GM12891 (cell line): ENCODE measurements at regions not wholly inside any gene's neighbourhood (a gene's known extent, or its start where the extent isn't known, plus 50 kb on each side); places are given as distances from the start of the nearest gene placed in this dataset.

ENCODE experiments used
- DNase-seq: peaks from one replicate; pipeline ENCODE4 v3.0.0; 2011; ENCODE audit warnings: low spot score; ENCODE audit not compliant: insufficient read length
- FAIRE-seq: peaks from 2 replicates; lab custom pipeline; 2011; peaks lifted over from hg19 to GRCh38; lab: Jason Lieb, UNC
- PAX5 ChIP-seq: IDR thresholded peaks from 2 replicates; pipeline ENCODE4 v1.6.1; 2011; ENCODE audit warnings: low read length, moderate library complexity, mild to moderate bottlenecking; ENCODE audit not compliant: insufficient read depth, severe bottlenecking
- POLR2A ChIP-seq: IDR thresholded peaks from 2 replicates; pipeline ENCODE4 v1.6.1; 2011; ENCODE audit warnings: low read depth, low read length, control low read depth
- POLR2AphosphoS5 ChIP-seq: IDR thresholded peaks from 2 replicates; pipeline ENCODE4 v1.6.1; 2011; ENCODE audit warnings: low read depth, low read length, control low read depth
- POU2F2 ChIP-seq: IDR thresholded peaks from 2 replicates; pipeline ENCODE4 v1.6.1; 2011; ENCODE audit warnings: low read depth, mild to moderate bottlenecking, control low read depth, low read length, moderate library complexity
- SPI1 ChIP-seq: IDR thresholded peaks from 2 replicates; pipeline ENCODE4 v1.6.1; 2011; ENCODE audit warnings: low read depth, low read length, control low read depth
- TAF1 ChIP-seq: IDR thresholded peaks from 2 replicates; pipeline ENCODE4 v1.6.1; 2011; ENCODE audit warnings: low read depth, low read length, control low read depth

DNA sequence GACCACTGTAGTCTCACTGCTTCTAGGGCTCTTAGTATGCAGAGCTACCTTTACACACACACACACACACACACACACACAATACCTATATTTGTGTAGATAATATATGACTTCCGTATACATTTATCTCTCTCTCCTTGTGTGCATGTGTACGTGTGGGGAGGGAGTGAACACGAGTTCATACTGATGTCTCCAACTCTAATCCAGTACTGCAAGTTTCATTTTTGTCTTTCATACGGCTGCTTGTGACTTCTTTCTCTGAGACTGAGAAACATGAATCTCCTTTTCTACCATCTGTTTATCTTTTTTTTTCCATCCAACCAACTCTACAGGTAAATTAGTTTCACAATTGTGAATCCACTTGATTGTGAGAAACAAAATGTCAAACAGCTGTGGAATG, 1229.5 kb upstream of the AGA start:
- FAIRE-seq (no peak), DNase-seq (no peak)
- TF ChIP-seq POLR2A (no peak), SPI1 (no peak), TAF1 (no peak), POU2F2 (no peak), PAX5 (no peak), POLR2AphosphoS5 (no peak)

DNA sequence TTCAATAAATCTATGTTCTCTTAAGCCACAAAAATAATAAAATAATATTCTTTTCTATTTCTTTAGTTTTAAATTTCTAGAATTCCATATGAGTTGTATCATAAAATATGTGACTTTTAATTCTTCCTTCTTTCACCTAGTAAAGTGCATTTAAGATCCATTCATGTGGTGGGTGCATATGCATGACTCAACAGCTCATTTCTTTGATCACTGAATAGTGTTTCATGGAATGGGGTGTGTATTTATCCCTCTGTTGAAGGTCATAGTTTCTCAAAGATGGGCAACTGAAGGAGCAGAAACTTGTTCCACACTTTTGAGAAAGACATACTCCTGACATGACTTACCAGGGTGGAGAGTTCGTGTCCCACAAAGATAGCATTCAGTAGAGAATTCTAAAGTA, 1230.3 kb upstream of the AGA start:
- TF ChIP-seq PAX5 (no peak), POLR2AphosphoS5 (no peak), POLR2A (no peak), TAF1 (no peak), POU2F2 (no peak), SPI1 (no peak)
- FAIRE-seq (no peak), DNase-seq (no peak)

DNA sequence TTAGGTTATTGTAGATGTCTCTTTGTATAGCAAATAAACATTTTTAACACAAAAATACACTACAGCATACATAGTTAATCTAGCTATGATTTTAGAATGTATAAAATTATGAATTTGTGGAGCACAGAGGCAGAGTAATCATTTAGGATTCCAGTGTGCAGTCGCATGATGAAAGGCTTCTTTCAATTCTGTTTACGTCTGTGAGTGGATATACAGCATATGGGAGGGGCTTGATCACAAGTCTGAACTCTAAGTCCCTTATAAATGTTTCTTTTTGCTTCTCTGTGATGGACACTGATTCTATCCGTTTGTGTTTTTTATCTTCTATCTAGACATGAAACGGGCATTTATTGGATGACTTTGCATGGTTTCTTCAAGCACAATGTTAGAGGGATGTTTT, 1239.6 kb upstream of the AGA start:
- DNase-seq (no peak), FAIRE-seq (no peak)
- TF ChIP-seq PAX5 (no peak), POU2F2 (no peak), POLR2AphosphoS5 (no peak), TAF1 (no peak), SPI1 (no peak), POLR2A (no peak)

DNA sequence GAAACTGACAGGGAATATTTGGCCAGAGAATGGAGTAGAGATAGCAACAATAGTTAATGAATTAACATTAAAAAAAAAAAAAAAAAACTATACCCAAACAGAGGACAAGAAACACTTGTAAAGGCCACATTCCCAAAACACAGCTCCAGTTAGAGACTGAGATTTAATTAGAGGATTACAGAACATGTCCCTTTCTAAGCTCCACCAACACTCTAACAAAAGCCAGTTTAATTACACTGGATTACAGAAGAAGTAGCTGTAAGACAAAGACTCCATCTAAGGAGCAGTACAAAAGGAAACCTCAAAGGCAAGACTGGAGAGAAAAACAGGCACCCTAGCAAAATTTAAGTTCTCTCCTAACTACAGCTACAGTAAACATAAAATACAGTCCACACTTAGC, 1247.7 kb upstream of the AGA start:
- DNase-seq (no peak), FAIRE-seq (no peak)
- TF ChIP-seq POU2F2: no peak
- TF ChIP-seq SPI1: no peak
- TF ChIP-seq TAF1: no peak

DNA sequence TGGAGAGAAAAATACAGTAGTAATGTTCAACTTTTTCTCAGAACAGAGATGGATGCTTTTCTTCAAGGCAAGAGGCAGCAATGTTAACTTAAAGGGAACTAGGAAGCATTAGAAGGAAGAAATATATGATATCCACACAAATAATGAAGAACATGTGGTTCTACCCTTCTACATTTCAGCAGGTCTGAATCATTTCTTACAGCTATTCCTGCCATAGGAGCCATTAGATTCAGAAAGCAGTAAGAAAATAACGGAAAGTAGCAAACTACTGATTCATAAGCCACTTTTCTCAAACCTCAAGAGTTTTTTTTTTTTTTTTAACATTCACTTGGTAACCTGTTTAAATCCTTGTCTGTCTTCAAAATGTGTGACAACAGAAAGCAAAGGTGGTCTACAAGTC, 1251.6 kb upstream of the AGA start:
- no peak for DNase-seq
- no peak for TF ChIP-seq SPI1
- no peak for FAIRE-seq

DNA sequence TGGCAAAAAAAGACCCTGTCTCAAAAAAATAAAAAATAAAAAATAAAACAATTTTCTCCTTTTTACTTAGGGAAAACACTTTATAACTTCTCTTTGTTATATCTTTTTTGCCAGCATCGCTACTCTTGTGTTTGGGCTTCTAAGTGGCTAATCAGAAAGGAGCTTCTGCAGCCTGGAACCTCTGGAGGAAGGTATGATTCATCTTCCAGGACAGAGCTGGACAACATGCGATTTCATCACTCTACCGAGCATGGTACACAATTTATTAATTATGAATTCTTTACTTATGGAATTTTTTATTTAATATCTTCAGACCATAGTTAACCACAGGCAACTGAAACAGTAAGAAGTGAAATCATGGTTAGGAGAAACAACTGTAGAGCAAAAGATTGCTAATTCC, 1254.3 kb upstream of the AGA start:
- FAIRE-seq (no peak), DNase-seq (no peak)
- no peak for TF ChIP-seq SPI1
- no peak for TF ChIP-seq POLR2A
- TF ChIP-seq PAX5: no peak
- TF ChIP-seq POU2F2: no peak
- no peak for TF ChIP-seq POLR2AphosphoS5

DNA sequence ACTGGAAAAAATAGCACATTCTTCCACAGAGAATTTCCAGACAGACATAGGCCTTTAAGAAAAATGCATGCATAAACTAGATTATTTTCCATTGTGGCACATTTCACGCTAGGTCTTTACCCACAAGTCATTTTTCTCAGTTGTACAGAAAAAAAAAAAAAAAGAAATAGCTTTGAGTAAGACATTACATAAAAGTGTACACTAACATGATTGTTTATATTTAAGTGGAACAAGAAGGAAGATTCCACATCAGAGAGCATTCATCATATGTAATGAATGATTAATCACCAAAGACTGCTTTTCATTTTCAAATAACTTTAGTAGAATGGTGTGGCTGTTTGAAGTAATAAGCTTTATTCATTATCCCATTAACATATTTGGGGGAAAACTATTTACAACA, 1270.2 kb upstream of the AGA start:
- DNase-seq (no peak), FAIRE-seq (no peak)
- no peak for TF ChIP-seq TAF1
- no peak for TF ChIP-seq POLR2AphosphoS5
- no peak for TF ChIP-seq SPI1
- TF ChIP-seq PAX5: no peak
- TF ChIP-seq POLR2A: no peak
- no peak for TF ChIP-seq POU2F2

DNA sequence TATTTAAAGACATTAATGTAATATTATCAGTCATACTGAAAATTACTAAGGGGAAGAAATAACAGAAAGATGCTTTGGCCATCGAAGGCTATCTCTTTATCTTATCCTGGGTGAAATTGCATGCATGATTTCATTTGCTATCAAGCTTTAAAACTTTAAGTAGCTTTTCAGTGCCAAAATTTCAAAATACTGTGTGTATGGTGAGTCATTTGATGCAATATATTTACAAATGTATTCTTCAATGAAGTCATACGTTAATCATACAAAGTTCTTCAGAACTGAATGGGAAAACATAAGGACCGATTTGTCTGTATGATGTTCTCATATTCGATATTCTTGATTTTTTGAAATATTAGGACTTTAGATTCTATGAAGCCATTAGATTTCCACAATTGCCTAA, 1295.8 kb upstream of the AGA start:
- no peak for FAIRE-seq
- no peak for TF ChIP-seq POLR2A
- no peak for TF ChIP-seq PAX5
- no peak for TF ChIP-seq POLR2AphosphoS5
- TF ChIP-seq TAF1: no peak
- no peak for TF ChIP-seq POU2F2
- no peak for TF ChIP-seq SPI1
- no peak for DNase-seq

DNA sequence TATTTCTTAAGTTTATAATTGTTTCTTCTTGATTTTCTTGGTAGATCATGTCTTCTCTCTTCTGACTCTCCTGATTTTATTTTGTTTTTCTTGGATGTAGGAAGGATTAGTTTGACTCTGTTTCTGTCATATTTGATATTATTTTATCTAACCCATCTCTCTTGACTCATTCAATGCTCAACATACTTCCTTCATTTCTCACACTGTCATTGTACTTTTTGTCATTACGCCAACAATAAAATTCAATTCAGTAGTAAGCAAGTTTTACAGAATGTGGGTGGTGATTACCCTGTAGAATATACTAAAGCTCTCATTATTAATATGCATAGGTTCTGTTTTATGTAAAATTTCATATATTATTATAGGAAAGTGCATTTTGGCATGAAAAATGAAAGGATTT, 1303.0 kb upstream of the AGA start:
- no peak for DNase-seq
- FAIRE-seq: no peak

DNA sequence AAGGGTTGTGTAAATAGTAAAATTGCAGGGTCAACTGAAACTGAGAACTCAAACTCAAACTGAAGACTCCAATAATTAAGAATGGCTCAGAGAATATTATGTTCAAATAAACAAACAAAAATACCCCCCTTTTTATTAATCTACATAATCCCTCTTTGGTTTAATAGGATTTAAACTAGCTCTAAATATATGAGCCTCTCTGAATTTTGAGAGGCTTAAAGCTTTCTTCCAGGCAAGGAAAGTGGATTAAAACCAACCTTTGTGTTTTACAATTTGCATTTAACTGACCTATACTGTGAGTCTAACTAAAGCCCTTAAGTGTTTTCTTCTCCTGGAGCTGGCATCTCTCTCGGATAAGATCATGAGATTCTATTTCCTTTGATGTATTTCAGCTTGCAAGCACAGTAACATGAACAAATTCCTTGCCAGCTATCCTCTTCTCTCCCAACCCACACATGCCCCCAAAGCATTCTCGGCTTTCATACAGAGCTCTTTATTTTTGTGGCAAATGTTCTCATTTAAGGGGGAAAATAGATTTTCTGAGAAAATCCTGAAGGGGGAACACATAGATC, 1310.8 kb upstream of the AGA start:
- DNase-seq: no peak
- no peak for FAIRE-seq
- TF ChIP-seq POLR2A: no peak
- no peak for TF ChIP-seq POU2F2
- no peak for TF ChIP-seq PAX5
- no peak for TF ChIP-seq SPI1
- no peak for TF ChIP-seq TAF1
- no peak for TF ChIP-seq POLR2AphosphoS5

More for the DNA sequence above, 1303.0 kb upstream of the AGA start:
- TF ChIP-seq TAF1 (no peak), POLR2AphosphoS5 (no peak), PAX5 (no peak), POU2F2 (no peak), SPI1 (no peak), POLR2A (no peak)

DNA sequence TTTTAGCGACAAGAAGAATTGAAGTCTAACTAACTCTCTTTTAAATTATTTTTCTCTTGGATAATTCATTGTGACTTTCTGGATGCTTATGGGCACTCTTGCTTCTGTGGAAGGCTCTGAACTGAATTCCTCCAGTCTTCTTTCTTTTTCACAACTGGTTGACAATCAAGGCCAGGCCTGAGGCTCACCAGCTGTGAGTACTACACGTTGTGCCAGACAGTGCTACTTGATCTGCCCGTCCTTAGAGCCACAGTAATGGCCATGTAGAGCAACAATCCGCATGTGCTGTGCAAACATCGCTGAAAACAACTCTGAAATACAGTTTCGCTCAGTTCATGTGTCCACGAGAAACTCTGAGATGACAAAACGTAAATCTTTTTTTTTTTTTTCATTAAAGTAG, 1336.3 kb upstream of the AGA start:
- DNase-seq: no peak
- FAIRE-seq: no peak
- TF ChIP-seq POLR2AphosphoS5 (no peak), SPI1 (no peak), POLR2A (no peak), POU2F2 (no peak), PAX5 (no peak), TAF1 (no peak)
